Activated CD4-positive, alpha-beta T cell treated with anti-CD3 and anti-CD28 coated beads, Interleukin-2, amount 50 U/mL, for 4 hours (primary cell): ENCODE measurements at regions not wholly inside any gene's neighbourhood (a gene's known extent, or its start where the extent isn't known, plus 50 kb on each side); places are given as distances from the start of the nearest gene placed in this dataset.

Experiments
- DNase-seq, 2 experiments: peaks; one replicate each; pipeline ENCODE4 v3.0.0-alpha.2; 2020

- DNase-seq, result peak; percentile 19 to 37
These were observed 67.3 kb upstream of the NUP50 start for GRCh38 chr22:45096256-45096907.

GRCh38 chr22:45097061-45097460, 66.7 kb upstream of the NUP50 start:
- DNase-seq, result no peak

- DNase-seq, result no peak
These were observed 65.7 kb upstream of the NUP50 start for GRCh38 chr22:45098056-45098455.

- no peak for DNase-seq
These were observed 63.8 kb upstream of the NUP50 start for GRCh38 chr22:45099961-45100360.

- DNase-seq, result peak; percentile 9 to 10
These were observed 62.1 kb upstream of the NUP50 start for GRCh38 chr22:45101515-45102227.

DNA sequence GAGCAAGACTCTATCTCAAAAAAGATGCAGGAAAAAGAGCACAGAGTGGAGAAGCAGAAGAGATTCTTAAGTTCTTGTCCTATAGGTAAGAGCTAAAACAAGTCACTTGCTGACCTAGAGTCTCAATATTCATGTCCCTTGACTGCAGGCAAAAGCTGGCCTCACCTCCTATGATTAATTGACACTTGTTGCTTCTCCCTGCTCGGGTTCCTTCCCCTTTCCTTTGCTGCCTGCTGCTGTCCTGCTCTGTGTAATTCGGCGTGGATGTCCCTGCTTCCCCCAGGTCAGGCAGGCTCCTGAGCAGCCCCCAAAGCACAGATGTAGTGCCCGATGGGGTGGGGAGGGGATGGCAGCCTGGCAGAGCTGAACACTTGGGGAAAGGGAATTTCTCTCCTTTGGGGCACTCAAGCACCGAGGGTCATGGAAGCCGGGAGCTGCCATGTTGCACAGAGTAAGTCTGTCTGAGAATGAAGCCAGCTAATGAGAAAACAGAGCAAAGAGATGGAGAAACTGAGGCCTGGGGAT, 60.8 kb upstream of the NUP50 start:
- DNase-seq, result no peak

GRCh38 chr22:45103756-45104155, 60.0 kb upstream of the NUP50 start:
- no peak for DNase-seq

- DNase-seq, result no peak
These were observed 59.4 kb upstream of the NUP50 start for GRCh38 chr22:45104313-45104712.

DNA sequence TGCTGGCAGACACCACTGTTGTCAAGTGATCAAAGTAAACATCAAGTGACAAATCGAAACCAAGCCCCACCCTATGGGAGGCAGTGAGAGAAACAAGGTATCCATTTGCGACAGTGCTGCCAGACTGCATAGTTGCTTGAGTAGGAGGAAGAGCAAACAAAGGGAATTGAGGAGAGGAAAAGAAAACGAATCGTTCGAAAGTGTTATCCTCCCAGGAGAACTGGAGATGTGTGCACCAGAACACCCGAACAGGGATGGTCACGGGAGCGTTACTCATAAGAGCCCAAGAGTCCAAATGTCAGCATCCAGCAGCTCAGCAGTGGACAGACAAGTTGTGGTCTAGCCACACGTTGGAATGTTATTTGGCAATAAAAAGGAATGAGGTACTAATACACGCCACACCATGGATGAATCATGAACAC, 58.4 kb upstream of the NUP50 start:
- DNase-seq, result no peak

DNA sequence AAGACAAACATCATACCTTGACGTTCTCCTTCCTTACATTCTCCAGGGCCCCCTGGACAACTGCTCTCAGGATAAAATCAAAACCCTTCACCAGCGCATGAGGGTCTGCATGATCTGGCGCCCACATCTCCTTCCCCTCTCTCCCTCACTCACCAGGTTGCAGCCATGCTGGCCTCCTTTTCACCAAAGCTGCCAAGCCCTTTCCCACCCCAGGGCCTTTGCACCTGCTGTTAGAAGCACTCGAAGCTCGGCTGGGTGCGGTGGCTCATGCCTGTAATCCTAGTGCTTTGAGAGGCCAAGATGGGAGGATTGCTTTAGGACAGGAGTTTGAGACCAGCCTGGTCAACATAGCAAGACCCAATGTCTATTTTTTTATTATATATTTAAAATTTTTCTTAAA, 56.1 kb upstream of the NUP50 start:
- no peak for DNase-seq

GRCh38 chr22:45112136-45112879, 51.4 kb upstream of the NUP50 start:
- no peak for DNase-seq
